ENCODE measurements at regions not wholly inside any gene's neighbourhood (a gene's known extent, or its start where the extent isn't known, plus 50 kb on each side); places are given as distances from the start of the nearest gene placed in this dataset.
"Not testable (repeated sequence)": the region's sequence is repeated elsewhere in the genome, so short reads cannot be mapped to it uniquely, and the experiment has no call there.

DNA sequence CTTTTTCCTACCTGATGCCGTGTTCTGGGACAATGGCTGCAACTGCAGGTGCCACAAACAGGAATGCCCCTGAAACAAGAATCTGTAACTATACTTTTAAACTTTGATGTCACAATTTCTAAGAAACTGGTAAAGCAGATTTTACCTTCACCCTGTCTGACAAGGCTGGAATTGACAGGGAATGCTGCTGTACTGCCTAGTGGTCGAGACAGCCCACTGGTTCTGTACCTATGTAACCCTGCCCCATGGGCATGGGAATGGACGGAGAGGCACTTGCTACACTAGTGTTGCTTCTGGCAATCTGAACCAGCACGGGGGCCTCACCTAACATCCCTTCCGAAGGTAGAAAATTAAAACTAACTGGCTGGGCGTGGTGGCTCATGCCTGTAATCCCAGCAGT lies 424.3 kb upstream of the SPATA31A3 start:
- TF ChIP-seq FOXJ3 (CRISPR knock-in tag; IDR thresholded peaks at IDR 0.05); HCFC1 (IDR thresholded peaks at IDR 0.05; ENCODE audit: low read depth, low read length); TARDBP (IDR thresholded peaks at IDR 0.05); TCF7L2 (IDR thresholded peaks at IDR 0.05; ENCODE audit: low read depth, low read length); THRAP3 (IDR thresholded peaks at IDR 0.05; ENCODE audit: borderline replicate concordance); ZZZ3 (IDR thresholded peaks at IDR 0.05); ZNF384 (IDR thresholded peaks at IDR 0.05; ENCODE audit: low read depth, low read length); TEAD2 (tag; IDR thresholded peaks at IDR 0.05); POLR2AphosphoS5 (IDR thresholded peaks at IDR 0.05; ENCODE audit: control insufficient read depth, insufficient read depth, low read depth, low read length); CBX2 (IDR thresholded peaks at IDR 0.05; ENCODE audit: insufficient read depth, low read length, poor library complexity, severe bottlenecking); RBM39 (optimal IDR thresholded peaks at IDR 0.05; ENCODE audit: low read depth, low read length); MTA3 (IDR thresholded peaks at IDR 0.05; ENCODE audit: borderline replicate concordance): not testable (repeated sequence)
- TF ChIP-seq, protein P1, sequence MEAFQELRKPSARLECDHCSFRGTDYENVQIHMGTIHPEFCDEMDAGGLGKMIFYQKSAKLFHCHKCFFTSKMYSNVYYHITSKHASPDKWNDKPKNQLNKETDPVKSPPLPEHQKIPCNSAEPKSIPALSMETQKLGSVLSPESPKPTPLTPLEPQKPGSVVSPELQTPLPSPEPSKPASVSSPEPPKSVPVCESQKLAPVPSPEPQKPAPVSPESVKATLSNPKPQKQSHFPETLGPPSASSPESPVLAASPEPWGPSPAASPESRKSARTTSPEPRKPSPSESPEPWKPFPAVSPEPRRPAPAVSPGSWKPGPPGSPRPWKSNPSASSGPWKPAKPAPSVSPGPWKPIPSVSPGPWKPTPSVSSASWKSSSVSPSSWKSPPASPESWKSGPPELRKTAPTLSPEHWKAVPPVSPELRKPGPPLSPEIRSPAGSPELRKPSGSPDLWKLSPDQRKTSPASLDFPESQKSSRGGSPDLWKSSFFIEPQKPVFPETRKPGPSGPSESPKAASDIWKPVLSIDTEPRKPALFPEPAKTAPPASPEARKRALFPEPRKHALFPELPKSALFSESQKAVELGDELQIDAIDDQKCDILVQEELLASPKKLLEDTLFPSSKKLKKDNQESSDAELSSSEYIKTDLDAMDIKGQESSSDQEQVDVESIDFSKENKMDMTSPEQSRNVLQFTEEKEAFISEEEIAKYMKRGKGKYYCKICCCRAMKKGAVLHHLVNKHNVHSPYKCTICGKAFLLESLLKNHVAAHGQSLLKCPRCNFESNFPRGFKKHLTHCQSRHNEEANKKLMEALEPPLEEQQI (IDR thresholded peaks at IDR 0.05): not testable (repeated sequence)
- TF ChIP-seq, protein P2, sequence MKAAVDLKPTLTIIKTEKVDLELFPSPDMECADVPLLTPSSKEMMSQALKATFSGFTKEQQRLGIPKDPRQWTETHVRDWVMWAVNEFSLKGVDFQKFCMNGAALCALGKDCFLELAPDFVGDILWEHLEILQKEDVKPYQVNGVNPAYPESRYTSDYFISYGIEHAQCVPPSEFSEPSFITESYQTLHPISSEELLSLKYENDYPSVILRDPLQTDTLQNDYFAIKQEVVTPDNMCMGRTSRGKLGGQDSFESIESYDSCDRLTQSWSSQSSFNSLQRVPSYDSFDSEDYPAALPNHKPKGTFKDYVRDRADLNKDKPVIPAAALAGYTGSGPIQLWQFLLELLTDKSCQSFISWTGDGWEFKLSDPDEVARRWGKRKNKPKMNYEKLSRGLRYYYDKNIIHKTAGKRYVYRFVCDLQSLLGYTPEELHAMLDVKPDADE (conservative IDR thresholded peaks at IDR 0.05; ENCODE audit: control insufficient read depth, low read depth, low read length): not testable (repeated sequence)
